Central memory CD8-positive, alpha-beta T cell (primary cell): ENCODE measurements at regions not wholly inside any gene's neighbourhood (a gene's known extent, or its start where the extent isn't known, plus 50 kb on each side); places are given as distances from the start of the nearest gene placed in this dataset.

Experiments used
- ATAC-seq: fragments of 150-1000 bp; cut with Tn5 transposase; replicated peaks from 2 replicates; pipeline ENCODE4 v1.10.0; 2022; ENCODE audit warnings: mild to moderate bottlenecking, moderate FRiP score, moderate number of reproducible peaks; ENCODE audit not compliant: poor library complexity, severe bottlenecking; ENCODE audit errors: extremely low read depth
- DNase-seq, 2 donors: peaks; one replicate each; pipeline ENCODE4 v3.0.0; 2021; ENCODE audit warnings: low spot score in 2 of 2
- H3K27ac Mint-ChIP-seq: one replicate; pipeline ENCODE4 v1.8.0; 2022; ENCODE audit warnings: low read depth, mild to moderate bottlenecking, moderate library complexity, mixed read lengths
- H3K27me3 Mint-ChIP-seq: one replicate; pipeline ENCODE4 v1.8.0; 2022; ENCODE audit warnings: mixed read lengths
- H3K36me3 Mint-ChIP-seq: one replicate; pipeline ENCODE4 v1.8.0; 2022; ENCODE audit warnings: mild to moderate bottlenecking, moderate library complexity, mixed read lengths; ENCODE audit not compliant: insufficient read depth
- H3K4me1 Mint-ChIP-seq: one replicate; pipeline ENCODE4 v1.8.0; 2022; ENCODE audit warnings: mixed read lengths
- H3K4me3 Mint-ChIP-seq: one replicate; pipeline ENCODE4 v1.8.0; 2022; ENCODE audit warnings: mild to moderate bottlenecking, moderate library complexity, mixed read lengths
- H3K9me3 Mint-ChIP-seq: one replicate; pipeline ENCODE4 v1.8.0; 2022; ENCODE audit warnings: mixed read lengths

- DNase-seq (no peak), ATAC-seq (no peak)
- H3K4me1 Mint-ChIP-seq: peaks cover 7% of the 10 kb centered on the region
- no peaks in the 10 kb centered on the region for H3K9me3 Mint-ChIP-seq
- no peak overlapping the region for H3K27ac Mint-ChIP-seq
- H3K4me3 Mint-ChIP-seq: no peak overlapping the region
- H3K36me3 Mint-ChIP-seq: no peaks in the 10 kb centered on the region
- H3K27me3 Mint-ChIP-seq: no peaks in the 10 kb centered on the region
These were observed 78.9 kb upstream of the SLC4A4 start for GRCh38 chr4:71259911-71260331.

GRCh38 chr4:71260544-71260943, 78.3 kb upstream of the SLC4A4 start:
- no peaks in the 10 kb centered on the region for H3K27me3 Mint-ChIP-seq
- no peak overlapping the region for H3K4me3 Mint-ChIP-seq
- DNase-seq (no peak), ATAC-seq (no peak)
- H3K27ac Mint-ChIP-seq: no peak overlapping the region
- no peaks in the 10 kb centered on the region for H3K9me3 Mint-ChIP-seq
- H3K4me1 Mint-ChIP-seq: peaks cover 7% of the 10 kb centered on the region
- no peaks in the 10 kb centered on the region for H3K36me3 Mint-ChIP-seq

GRCh38 chr4:71261001-71261400, 77.8 kb upstream of the SLC4A4 start:
- no peak for DNase-seq
- no peaks in the 10 kb centered on the region for H3K27me3 Mint-ChIP-seq
- H3K9me3 Mint-ChIP-seq: no peaks in the 10 kb centered on the region
- no peak overlapping the region for H3K27ac Mint-ChIP-seq
- no peaks in the 10 kb centered on the region for H3K36me3 Mint-ChIP-seq
- H3K4me1 Mint-ChIP-seq: peaks cover 7% of the 10 kb centered on the region
- H3K4me3 Mint-ChIP-seq: no peak overlapping the region
- no peak for ATAC-seq

- H3K27me3 Mint-ChIP-seq: no peaks in the 10 kb centered on the region
- no peak for ATAC-seq
- H3K4me1 Mint-ChIP-seq: peaks cover 7% of the 10 kb centered on the region
- H3K36me3 Mint-ChIP-seq: no peaks in the 10 kb centered on the region
- no peak overlapping the region for H3K27ac Mint-ChIP-seq
- H3K4me3 Mint-ChIP-seq: no peak overlapping the region
- no peak for DNase-seq
- H3K9me3 Mint-ChIP-seq: no peaks in the 10 kb centered on the region
These were observed 77.1 kb upstream of the SLC4A4 start for GRCh38 chr4:71261633-71262121.

- Mint-ChIP-seq H3K9me3 (no peaks in the 10 kb centered on the region), H3K36me3 (no peaks in the 10 kb centered on the region), H3K4me3 (no peak overlapping the region), H3K4me1 (peaks cover 7% of the 10 kb centered on the region), H3K27ac (no peak overlapping the region), H3K27me3 (no peaks in the 10 kb centered on the region)
- DNase-seq: no peak
- ATAC-seq: no peak
These were observed 76.7 kb upstream of the SLC4A4 start for GRCh38 chr4:71262161-71262560.

- H3K9me3 Mint-ChIP-seq: no peaks in the 10 kb centered on the region
- DNase-seq: no peak
- no peak overlapping the region for H3K4me3 Mint-ChIP-seq
- H3K4me1 Mint-ChIP-seq: peaks cover 7% of the 10 kb centered on the region
- H3K27me3 Mint-ChIP-seq: no peaks in the 10 kb centered on the region
- no peak for ATAC-seq
- H3K36me3 Mint-ChIP-seq: no peaks in the 10 kb centered on the region
- H3K27ac Mint-ChIP-seq: no peak overlapping the region
These were observed 72.6 kb upstream of the SLC4A4 start for GRCh38 chr4:71266090-71266794.

GRCh38 chr4:71267244-71267643, 71.6 kb upstream of the SLC4A4 start:
- Mint-ChIP-seq H3K4me1 (no peaks in the 10 kb centered on the region), H3K9me3 (no peaks in the 10 kb centered on the region), H3K27me3 (no peaks in the 10 kb centered on the region), H3K36me3 (no peaks in the 10 kb centered on the region), H3K27ac (no peak overlapping the region), H3K4me3 (no peak overlapping the region)
- no peak for ATAC-seq
- DNase-seq: no peak

GRCh38 chr4:71268166-71268565, 70.7 kb upstream of the SLC4A4 start:
- H3K27me3 Mint-ChIP-seq: no peaks in the 10 kb centered on the region
- H3K4me3 Mint-ChIP-seq: no peak overlapping the region
- no peak overlapping the region for H3K27ac Mint-ChIP-seq
- no peaks in the 10 kb centered on the region for H3K4me1 Mint-ChIP-seq
- H3K9me3 Mint-ChIP-seq: no peaks in the 10 kb centered on the region
- no peak for ATAC-seq
- no peak for DNase-seq
- H3K36me3 Mint-ChIP-seq: no peaks in the 10 kb centered on the region

- no peaks in the 10 kb centered on the region for H3K4me1 Mint-ChIP-seq
- no peaks in the 10 kb centered on the region for H3K9me3 Mint-ChIP-seq
- H3K36me3 Mint-ChIP-seq: no peaks in the 10 kb centered on the region
- no peak overlapping the region for H3K4me3 Mint-ChIP-seq
- ATAC-seq (no peak), DNase-seq (no peak)
- no peak overlapping the region for H3K27ac Mint-ChIP-seq
- H3K27me3 Mint-ChIP-seq: no peaks in the 10 kb centered on the region
These were observed 69.6 kb upstream of the SLC4A4 start for GRCh38 chr4:71269233-71269632.

GRCh38 chr4:71270901-71271300, 67.9 kb upstream of the SLC4A4 start:
- Mint-ChIP-seq H3K36me3 (no peaks in the 10 kb centered on the region), H3K9me3 (no peaks in the 10 kb centered on the region), H3K27ac (no peak overlapping the region), H3K4me1 (peaks cover 10% of the 10 kb centered on the region), H3K4me3 (no peak overlapping the region), H3K27me3 (no peaks in the 10 kb centered on the region)
- ATAC-seq (no peak), DNase-seq (no peak)

GRCh38 chr4:71272976-71273375, 65.8 kb upstream of the SLC4A4 start:
- no peak overlapping the region for H3K27ac Mint-ChIP-seq
- peaks cover 24% of the 10 kb centered on the region for H3K4me1 Mint-ChIP-seq
- ATAC-seq (no peak), DNase-seq (no peak)
- no peaks in the 10 kb centered on the region for H3K9me3 Mint-ChIP-seq
- H3K27me3 Mint-ChIP-seq: no peaks in the 10 kb centered on the region
- no peaks in the 10 kb centered on the region for H3K36me3 Mint-ChIP-seq
- H3K4me3 Mint-ChIP-seq: no peak overlapping the region

- no peak for DNase-seq
- H3K36me3 Mint-ChIP-seq: no peaks in the 10 kb centered on the region
- H3K4me1 Mint-ChIP-seq: peaks cover 24% of the 10 kb centered on the region
- H3K4me3 Mint-ChIP-seq: no peak overlapping the region
- H3K27me3 Mint-ChIP-seq: no peaks in the 10 kb centered on the region
- peak overlapping the region; percentile 62 for H3K27ac Mint-ChIP-seq
- H3K9me3 Mint-ChIP-seq: no peaks in the 10 kb centered on the region
- ATAC-seq: no peak
These were observed 63.8 kb upstream of the SLC4A4 start for GRCh38 chr4:71275004-71275403.

GRCh38 chr4:71275570-71275969, 63.2 kb upstream of the SLC4A4 start:
- Mint-ChIP-seq H3K36me3 (no peaks in the 10 kb centered on the region), H3K27me3 (no peaks in the 10 kb centered on the region), H3K4me1 (peaks cover 24% of the 10 kb centered on the region), H3K9me3 (no peaks in the 10 kb centered on the region), H3K27ac (peak overlapping the region; percentile 62), H3K4me3 (peak overlapping the region; percentile 31)
- DNase-seq: no peak
- ATAC-seq: no peak
